ENCODE measurements at regions not wholly inside any gene's neighbourhood (a gene's known extent, or its start where the extent isn't known, plus 50 kb on each side); places are given as distances from the start of the nearest gene placed in this dataset.

DNA sequence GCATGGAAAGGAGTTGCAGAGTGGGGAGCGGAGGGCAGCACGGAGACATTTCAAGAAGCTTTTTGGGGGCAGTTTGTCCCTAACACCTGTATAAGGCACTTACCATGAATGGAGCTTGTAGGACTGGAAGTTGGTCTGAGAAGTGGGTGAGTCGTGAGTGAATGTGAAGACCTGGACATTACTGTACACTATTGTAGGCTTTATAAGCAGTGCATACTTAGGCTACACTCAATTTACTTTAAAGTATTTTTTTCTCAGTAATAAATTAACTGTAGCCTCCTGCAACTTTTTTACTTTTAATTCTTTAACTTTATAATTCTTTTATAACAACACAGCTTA lies 141.6 kb upstream of the ETV3 start:
- Histone ChIP-seq H3K4me1 (no peaks in the 10 kb centered on the region), H3K27ac (no peak overlapping the region), H3K4me3 (no peak overlapping the region), H3K9me3 (no peaks in the 10 kb centered on the region), H3K36me3 (ENCODE audit: low read depth, missing control alignments) (no peaks in the 10 kb centered on the region), H3K27me3 (no peaks in the 10 kb centered on the region)
- WGBS, 2 donors: 21 to 50% methylated on average over 3 of the region's 3 CpGs
- no peak for DNase-seq
- intact Hi-C loops (cut with DNase I; ENCODE audit: low total_unique reads): no loop called here
- TF ChIP-seq POLR2A (IDR thresholded peaks at IDR 0.05): no peak
- TF ChIP-seq, protein P1, sequence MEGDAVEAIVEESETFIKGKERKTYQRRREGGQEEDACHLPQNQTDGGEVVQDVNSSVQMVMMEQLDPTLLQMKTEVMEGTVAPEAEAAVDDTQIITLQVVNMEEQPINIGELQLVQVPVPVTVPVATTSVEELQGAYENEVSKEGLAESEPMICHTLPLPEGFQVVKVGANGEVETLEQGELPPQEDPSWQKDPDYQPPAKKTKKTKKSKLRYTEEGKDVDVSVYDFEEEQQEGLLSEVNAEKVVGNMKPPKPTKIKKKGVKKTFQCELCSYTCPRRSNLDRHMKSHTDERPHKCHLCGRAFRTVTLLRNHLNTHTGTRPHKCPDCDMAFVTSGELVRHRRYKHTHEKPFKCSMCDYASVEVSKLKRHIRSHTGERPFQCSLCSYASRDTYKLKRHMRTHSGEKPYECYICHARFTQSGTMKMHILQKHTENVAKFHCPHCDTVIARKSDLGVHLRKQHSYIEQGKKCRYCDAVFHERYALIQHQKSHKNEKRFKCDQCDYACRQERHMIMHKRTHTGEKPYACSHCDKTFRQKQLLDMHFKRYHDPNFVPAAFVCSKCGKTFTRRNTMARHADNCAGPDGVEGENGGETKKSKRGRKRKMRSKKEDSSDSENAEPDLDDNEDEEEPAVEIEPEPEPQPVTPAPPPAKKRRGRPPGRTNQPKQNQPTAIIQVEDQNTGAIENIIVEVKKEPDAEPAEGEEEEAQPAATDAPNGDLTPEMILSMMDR (IDR thresholded peaks at IDR 0.05): no peak

DNA sequence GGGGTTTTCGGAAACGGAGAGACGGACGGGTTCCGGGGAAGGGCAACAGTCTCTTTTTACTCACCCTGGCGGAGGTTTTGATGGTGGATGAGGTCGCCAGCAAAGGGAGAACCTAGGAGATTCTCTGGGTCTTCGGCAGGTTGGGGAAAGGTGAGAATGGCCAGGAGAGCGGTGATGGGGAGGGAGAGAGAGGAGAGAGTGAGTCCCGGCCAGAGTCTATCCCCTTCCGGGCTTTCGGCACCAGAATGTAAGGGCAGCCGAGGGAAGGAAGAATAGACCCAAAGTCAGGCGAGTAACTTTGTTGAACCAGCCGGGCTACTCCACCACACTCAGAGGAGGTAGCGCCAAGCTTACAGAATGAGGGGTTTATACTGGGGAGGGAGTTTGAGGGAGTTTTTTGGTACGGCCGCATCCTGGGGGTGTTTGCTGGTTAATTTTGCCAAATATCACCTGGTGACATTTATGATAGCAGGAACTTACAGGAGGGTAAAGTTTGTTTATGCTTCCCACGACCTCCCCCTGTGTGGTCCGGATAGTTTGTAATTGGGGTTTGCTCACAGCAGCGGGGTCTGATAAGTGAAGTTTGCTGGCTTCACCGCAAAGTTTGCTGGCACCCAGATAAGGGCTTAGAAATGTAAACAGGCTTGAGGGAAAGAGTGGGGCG lies 141.1 kb upstream of the ETV3 start:
- DNase-seq: no peak
- H3K9me3 ChIP-seq: no peaks in the 10 kb centered on the region
- 18 to 47% methylated on average over 23 of the region's 23 CpGs for WGBS, 2 donors
- no peaks in the 10 kb centered on the region for H3K4me1 ChIP-seq
- peak overlapping the region; percentile 12 to 31 for H3K4me3 ChIP-seq
- TF ChIP-seq, protein P1 (IDR thresholded peaks at IDR 0.05): no peak
- no peak for TF ChIP-seq POLR2A (IDR thresholded peaks at IDR 0.05)
- intact Hi-C loops (cut with DNase I; ENCODE audit: low total_unique reads): no loop called here
- no peaks in the 10 kb centered on the region for H3K27me3 ChIP-seq
- H3K27ac ChIP-seq: no peak overlapping the region
- H3K36me3 ChIP-seq (ENCODE audit: low read depth, missing control alignments): no peaks in the 10 kb centered on the region

DNA sequence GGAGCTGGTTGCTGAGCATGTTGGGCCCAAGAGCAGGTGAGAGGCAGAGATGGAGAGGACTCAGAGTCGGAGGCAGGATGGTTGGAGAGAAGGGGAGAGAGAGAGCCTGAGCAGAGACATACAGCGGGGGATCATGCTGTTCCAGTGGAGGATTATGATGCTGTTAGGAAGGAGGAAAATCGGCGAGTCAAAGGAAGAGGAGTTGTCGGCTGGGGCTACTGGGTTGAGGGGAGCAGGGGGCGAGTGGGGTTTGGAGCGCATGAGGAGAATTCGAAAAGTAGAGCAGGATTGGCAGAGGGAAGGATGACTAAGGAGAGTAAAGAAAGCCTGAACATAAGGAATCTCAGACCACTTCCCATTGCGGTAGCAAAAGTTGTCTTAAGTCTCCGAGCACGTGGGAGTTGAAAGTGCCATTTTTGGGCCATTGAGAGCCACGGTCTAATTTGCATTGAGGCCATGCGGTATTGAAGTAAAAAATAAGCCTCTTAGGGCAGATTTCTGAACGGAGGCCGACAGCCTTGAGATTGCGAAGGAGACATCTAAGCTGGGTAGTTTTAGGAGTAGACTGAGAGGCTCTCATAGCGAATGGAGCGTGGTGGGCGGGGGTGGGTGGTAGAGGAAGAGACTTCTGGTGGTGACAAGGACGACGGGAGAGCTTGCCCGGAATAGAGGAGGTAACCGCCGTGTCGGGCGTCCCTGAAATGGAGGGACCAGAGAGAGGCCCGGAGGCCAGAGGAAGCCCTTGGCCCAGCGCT lies 140.4 kb upstream of the ETV3 start:
- Histone ChIP-seq H3K4me1 (no peaks in the 10 kb centered on the region), H3K27ac (no peak overlapping the region), H3K9me3 (no peaks in the 10 kb centered on the region), H3K27me3 (no peaks in the 10 kb centered on the region), H3K4me3 (peak overlapping the region; percentile 12 to 31), H3K36me3 (ENCODE audit: low read depth, missing control alignments) (no peaks in the 10 kb centered on the region)
- TF ChIP-seq, protein P1 (IDR thresholded peaks at IDR 0.05): no peak
- no peak for TF ChIP-seq POLR2A (IDR thresholded peaks at IDR 0.05)
- DNase-seq: no peak
- 41 to 62% methylated on average over 28 of the region's 28 CpGs for WGBS, 2 donors
- intact Hi-C loops (cut with DNase I; ENCODE audit: low total_unique reads): no loop called here

DNA sequence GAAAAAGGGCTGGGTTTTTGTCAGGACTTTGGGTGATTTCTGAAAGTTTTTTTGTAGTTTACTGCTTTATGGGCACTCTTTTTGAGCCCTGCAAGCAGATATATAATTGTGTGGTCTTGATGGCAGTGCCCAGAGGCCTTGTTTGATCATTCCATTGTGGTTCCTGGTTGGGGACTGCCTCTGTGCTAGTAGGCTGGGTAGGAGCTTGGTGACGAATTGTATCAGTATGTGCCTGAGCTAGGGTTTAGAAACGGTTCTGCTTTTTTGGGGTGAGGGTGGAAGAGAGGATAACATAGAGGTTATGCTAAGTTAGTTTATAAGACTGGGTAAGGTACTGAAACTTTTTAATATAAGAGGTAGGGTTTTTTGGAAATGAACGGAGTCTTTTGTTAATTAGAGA lies 139.7 kb upstream of the ETV3 start:
- TF ChIP-seq, protein P1 (IDR thresholded peaks at IDR 0.05): no peak
- TF ChIP-seq POLR2A (IDR thresholded peaks at IDR 0.05): no peak
- WGBS, 2 donors: 44 to 83% methylated on average over 3 of the region's 3 CpGs
- H3K27ac ChIP-seq: no peak overlapping the region
- H3K4me3 ChIP-seq: no peak overlapping the region
- DNase-seq: no peak
- H3K9me3 ChIP-seq: no peaks in the 10 kb centered on the region
- no peaks in the 10 kb centered on the region for H3K27me3 ChIP-seq
- no peaks in the 10 kb centered on the region for H3K36me3 ChIP-seq (ENCODE audit: low read depth, missing control alignments)
- intact Hi-C loops (cut with DNase I; ENCODE audit: low total_unique reads): no loop called here
- H3K4me1 ChIP-seq: no peaks in the 10 kb centered on the region

DNA sequence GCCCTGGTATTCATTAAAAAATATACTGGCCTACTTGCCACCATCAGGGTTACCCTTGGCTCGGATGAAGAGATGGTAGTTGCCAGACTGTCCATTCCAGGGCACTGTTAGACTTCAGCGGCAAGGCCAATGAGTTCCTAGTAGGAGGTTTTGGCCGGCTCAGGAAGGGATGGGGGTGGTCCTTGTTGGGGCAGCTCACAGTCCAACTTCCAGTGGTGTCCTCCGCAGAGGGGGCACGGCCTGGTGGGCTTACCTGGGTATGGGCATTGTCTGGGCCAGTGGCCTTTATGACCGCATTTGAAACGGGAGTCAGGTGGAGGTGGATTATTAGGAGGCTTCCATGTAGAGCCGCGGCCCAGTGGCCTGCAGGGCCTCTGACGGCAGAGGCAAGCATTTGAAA lies 139.1 kb upstream of the ETV3 start:
- H3K9me3 ChIP-seq: no peaks in the 10 kb centered on the region
- 88 to 95% methylated on average over 8 to 10 of the region's 10 CpGs for WGBS, 2 donors
- intact Hi-C loops (cut with DNase I; ENCODE audit: low total_unique reads): no loop called here
- H3K4me3 ChIP-seq: no peak overlapping the region
- TF ChIP-seq POLR2A (IDR thresholded peaks at IDR 0.05): no peak
- no peaks in the 10 kb centered on the region for H3K4me1 ChIP-seq
- no peak overlapping the region for H3K27ac ChIP-seq
- no peak for DNase-seq
- no peaks in the 10 kb centered on the region for H3K36me3 ChIP-seq (ENCODE audit: low read depth, missing control alignments)
- H3K27me3 ChIP-seq: no peaks in the 10 kb centered on the region

Measured in testis (tissue), 2 donors.